ENCODE measurements at regions not wholly inside any gene's neighbourhood (a gene's known extent, or its start where the extent isn't known, plus 50 kb on each side); places are given as distances from the start of the nearest gene placed in this dataset.

DNA sequence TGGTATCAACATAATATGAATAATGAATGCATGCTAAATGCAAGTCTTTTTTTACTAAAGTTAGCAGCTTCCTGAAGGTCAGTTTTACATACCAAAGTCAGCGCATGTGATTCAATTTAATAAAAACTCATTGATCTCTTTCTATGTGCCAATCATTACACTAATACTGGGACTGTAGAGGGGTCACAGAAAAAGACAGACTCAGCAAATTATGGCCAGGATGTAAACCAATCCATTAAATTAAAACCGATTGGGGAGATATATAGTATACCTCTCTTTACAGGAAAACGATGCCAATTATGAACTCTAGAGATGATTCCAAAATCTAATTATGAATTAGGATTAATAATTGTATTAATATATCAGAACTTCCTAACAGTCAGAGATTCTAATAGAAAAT, 624.4 kb upstream of the PCDH20 start:
- H3K36me3 ChIP-seq (ENCODE audit: low read depth), result no peaks in the 10 kb centered on the region
- TF ChIP-seq, protein P1, sequence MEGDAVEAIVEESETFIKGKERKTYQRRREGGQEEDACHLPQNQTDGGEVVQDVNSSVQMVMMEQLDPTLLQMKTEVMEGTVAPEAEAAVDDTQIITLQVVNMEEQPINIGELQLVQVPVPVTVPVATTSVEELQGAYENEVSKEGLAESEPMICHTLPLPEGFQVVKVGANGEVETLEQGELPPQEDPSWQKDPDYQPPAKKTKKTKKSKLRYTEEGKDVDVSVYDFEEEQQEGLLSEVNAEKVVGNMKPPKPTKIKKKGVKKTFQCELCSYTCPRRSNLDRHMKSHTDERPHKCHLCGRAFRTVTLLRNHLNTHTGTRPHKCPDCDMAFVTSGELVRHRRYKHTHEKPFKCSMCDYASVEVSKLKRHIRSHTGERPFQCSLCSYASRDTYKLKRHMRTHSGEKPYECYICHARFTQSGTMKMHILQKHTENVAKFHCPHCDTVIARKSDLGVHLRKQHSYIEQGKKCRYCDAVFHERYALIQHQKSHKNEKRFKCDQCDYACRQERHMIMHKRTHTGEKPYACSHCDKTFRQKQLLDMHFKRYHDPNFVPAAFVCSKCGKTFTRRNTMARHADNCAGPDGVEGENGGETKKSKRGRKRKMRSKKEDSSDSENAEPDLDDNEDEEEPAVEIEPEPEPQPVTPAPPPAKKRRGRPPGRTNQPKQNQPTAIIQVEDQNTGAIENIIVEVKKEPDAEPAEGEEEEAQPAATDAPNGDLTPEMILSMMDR (IDR thresholded peaks at IDR 0.05), result no peak
- intact Hi-C loops (cut with DNase I, micrococcal nuclease), result no loop called here

DNA sequence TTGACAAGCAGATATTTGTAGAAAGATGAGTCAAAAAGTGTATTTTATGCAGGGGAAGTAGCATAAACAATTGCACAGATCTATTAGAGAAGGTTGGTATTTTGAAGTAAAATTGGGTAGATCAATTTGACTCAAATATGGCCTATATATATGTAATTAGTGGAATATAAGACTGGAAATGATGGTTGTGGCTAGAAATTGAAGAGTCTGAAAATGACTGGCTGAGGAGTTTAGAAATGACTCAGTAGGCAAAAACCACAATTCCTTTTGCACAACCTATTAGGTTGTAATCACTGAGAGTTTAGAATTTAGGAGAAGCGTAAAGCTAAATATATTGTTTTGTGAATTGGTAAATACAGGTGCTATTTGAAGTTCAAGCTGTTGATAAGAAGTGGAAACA, 622.6 kb upstream of the PCDH20 start:
- intact Hi-C loops (cut with DNase I, micrococcal nuclease), result no loop called here
- Histone ChIP-seq H3K4me1 (ENCODE audit: low read depth) (no peaks in the 10 kb centered on the region), H3K4me3 (no peak overlapping the region), H3K9me3 (peaks cover 10% of the 10 kb centered on the region), H3K36me3 (ENCODE audit: low read depth) (no peaks in the 10 kb centered on the region)
- TF ChIP-seq, protein P1 (IDR thresholded peaks at IDR 0.05), result no peak
- ATAC-seq (no peak), DNase-seq (no peak)

More for the DNA sequence above, 624.4 kb upstream of the PCDH20 start:
- Histone ChIP-seq H3K4me3 (no peak overlapping the region), H3K9me3 (peaks cover 10% of the 10 kb centered on the region), H3K4me1 (ENCODE audit: low read depth) (no peaks in the 10 kb centered on the region)
- ATAC-seq (no peak), DNase-seq (no peak)

- Histone ChIP-seq H3K36me3 (ENCODE audit: low read depth) (no peaks in the 10 kb centered on the region), H3K9me3 (peaks cover 10% of the 10 kb centered on the region), H3K4me3 (no peak overlapping the region), H3K4me1 (ENCODE audit: low read depth) (no peaks in the 10 kb centered on the region)
- intact Hi-C loops (cut with DNase I, micrococcal nuclease), result no loop called here
- ATAC-seq (no peak), DNase-seq (no peak)
- TF ChIP-seq, protein P1 (IDR thresholded peaks at IDR 0.05), result no peak
These were observed 620.3 kb upstream of the PCDH20 start for GRCh38 chr13:62035981-62036380.

GRCh38 chr13:62033934-62034333, 618.3 kb upstream of the PCDH20 start:
- no peaks in the 10 kb centered on the region for H3K4me1 ChIP-seq (ENCODE audit: low read depth)
- DNase-seq, result no peak
- H3K4me3 ChIP-seq, result no peak overlapping the region
- intact Hi-C loops (cut with DNase I, micrococcal nuclease), result no loop called here
- peaks cover 10% of the 10 kb centered on the region for H3K9me3 ChIP-seq
- ATAC-seq, result no peak
- H3K36me3 ChIP-seq (ENCODE audit: low read depth), result no peaks in the 10 kb centered on the region
- TF ChIP-seq, protein P1 (IDR thresholded peaks at IDR 0.05), result no peak

DNA sequence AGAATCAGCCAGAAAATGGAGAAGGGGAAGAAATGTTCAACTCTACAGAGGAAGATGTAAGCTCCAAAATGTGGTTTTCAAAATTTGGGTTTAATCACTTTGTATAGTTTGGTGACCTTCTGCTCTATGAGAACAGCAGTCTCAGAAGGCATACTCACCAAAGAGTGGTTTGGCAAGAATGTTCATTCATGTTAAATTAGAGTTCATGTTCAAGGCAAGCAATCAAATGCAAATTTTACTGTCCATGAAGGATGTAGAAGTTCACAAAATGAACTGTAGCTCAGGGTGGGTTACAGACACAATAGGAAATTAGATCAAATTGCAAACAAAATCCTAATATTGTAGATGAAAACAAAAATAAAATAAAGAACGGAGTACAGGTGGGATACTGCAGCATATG, 606.7 kb upstream of the PCDH20 start:
- intact Hi-C loops (cut with DNase I, micrococcal nuclease), result no loop called here
- TF ChIP-seq, protein P1 (IDR thresholded peaks at IDR 0.05), result no peak

DNA sequence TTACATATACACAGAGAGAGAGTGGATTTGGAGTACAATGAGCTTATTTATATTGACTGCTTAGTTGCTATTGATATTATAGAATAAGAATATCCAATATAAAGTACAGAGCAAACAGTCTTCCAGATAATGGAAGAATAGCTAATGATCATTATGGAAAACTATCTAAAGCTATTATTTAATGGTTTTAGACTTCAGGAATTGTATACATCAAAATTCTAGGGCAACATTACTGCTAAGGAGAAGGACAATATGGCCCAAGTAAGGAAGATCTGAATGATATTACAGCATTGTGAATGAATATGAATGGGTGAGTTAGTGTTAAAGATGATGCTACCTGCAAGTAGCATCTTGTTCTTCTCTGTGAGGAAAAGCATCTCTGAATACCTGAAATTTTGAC, 604.2 kb upstream of the PCDH20 start:
- Histone ChIP-seq H3K4me1 (ENCODE audit: low read depth) (no peaks in the 10 kb centered on the region), H3K4me3 (no peak overlapping the region), H3K36me3 (ENCODE audit: low read depth) (no peaks in the 10 kb centered on the region), H3K9me3 (no peaks in the 10 kb centered on the region)
- intact Hi-C loops (cut with DNase I, micrococcal nuclease), result no loop called here
- TF ChIP-seq, protein P1 (IDR thresholded peaks at IDR 0.05), result no peak
- DNase-seq (no peak), ATAC-seq (no peak)

More for the DNA sequence above, 606.7 kb upstream of the PCDH20 start:
- DNase-seq (no peak), ATAC-seq (no peak)
- H3K4me1 ChIP-seq (ENCODE audit: low read depth), result no peaks in the 10 kb centered on the region
- no peak overlapping the region for H3K4me3 ChIP-seq
- no peaks in the 10 kb centered on the region for H3K36me3 ChIP-seq (ENCODE audit: low read depth)
- H3K9me3 ChIP-seq, result no peaks in the 10 kb centered on the region

Data from mucosa of descending colon (tissue), 3 donors.